K562 (cell line): ENCODE measurements at regions not wholly inside any gene's neighbourhood (a gene's known extent, or its start where the extent isn't known, plus 50 kb on each side); places are given as distances from the start of the nearest gene placed in this dataset.

Experiments used
- HNRNPL ChIP-seq: fragments of 200-400 bp; formaldehyde crosslinking; IDR thresholded peaks from 2 replicates; pipeline ENCODE4 v1.6.1; 2017; ENCODE audit warnings: low read depth, mild to moderate bottlenecking, low read length
- KLF16 ChIP-seq: IDR thresholded peaks from 2 replicates; pipeline ENCODE4 v1.6.1; 2016; ENCODE audit warnings: antibody characterized with exemption
- NR1H2 ChIP-seq: sonication (generic); formaldehyde crosslinking; IDR thresholded peaks from 2 replicates; pipeline ENCODE4 v1.4.0; 2020; ENCODE audit warnings: mild to moderate bottlenecking, missing genetic modification reagents
- POLR2G ChIP-seq: fragments of 200-400 bp; formaldehyde crosslinking; IDR thresholded peaks from 2 replicates; pipeline ENCODE4 v1.6.1; 2017; ENCODE audit warnings: low read depth, mild to moderate bottlenecking, antibody characterized with exemption, low read length, moderate library complexity
- PTTG1 ChIP-seq: fragments of 450-650 bp; IDR thresholded peaks from 2 replicates; pipeline ENCODE4 v1.6.1; 2016; ENCODE audit warnings: low read depth, mild to moderate bottlenecking, missing genetic modification characterization, missing compliant biosample characterization
- ZNF175 ChIP-seq: fragments of 200-800 bp; sonication (Bioruptor generic); IDR thresholded peaks from 2 replicates; pipeline ENCODE4 v1.6.1; 2016; ENCODE audit warnings: low read depth, mild to moderate bottlenecking, missing genetic modification characterization, missing compliant biosample characterization
- TF ChIP-seq, protein P1 (sequence below): sonication (generic); formaldehyde crosslinking; IDR thresholded peaks from 2 replicates; pipeline ENCODE4 v1.8.1; 2023; ENCODE audit warnings: mild to moderate bottlenecking, missing genetic modification reagents
- TF ChIP-seq, protein P2 (sequence below): fragments of 450-650 bp; formaldehyde crosslinking; IDR thresholded peaks from 2 replicates; pipeline ENCODE4 v1.4.0; 2020; ENCODE audit warnings: mild to moderate bottlenecking, moderate library complexity
- TF ChIP-seq, protein P3 (sequence below): fragments of 450-650 bp; formaldehyde crosslinking; IDR thresholded peaks from 2 replicates; pipeline ENCODE4 v1.4.0; 2020; ENCODE audit warnings: mild to moderate bottlenecking, mixed read lengths

- TF ChIP-seq, protein P1, sequence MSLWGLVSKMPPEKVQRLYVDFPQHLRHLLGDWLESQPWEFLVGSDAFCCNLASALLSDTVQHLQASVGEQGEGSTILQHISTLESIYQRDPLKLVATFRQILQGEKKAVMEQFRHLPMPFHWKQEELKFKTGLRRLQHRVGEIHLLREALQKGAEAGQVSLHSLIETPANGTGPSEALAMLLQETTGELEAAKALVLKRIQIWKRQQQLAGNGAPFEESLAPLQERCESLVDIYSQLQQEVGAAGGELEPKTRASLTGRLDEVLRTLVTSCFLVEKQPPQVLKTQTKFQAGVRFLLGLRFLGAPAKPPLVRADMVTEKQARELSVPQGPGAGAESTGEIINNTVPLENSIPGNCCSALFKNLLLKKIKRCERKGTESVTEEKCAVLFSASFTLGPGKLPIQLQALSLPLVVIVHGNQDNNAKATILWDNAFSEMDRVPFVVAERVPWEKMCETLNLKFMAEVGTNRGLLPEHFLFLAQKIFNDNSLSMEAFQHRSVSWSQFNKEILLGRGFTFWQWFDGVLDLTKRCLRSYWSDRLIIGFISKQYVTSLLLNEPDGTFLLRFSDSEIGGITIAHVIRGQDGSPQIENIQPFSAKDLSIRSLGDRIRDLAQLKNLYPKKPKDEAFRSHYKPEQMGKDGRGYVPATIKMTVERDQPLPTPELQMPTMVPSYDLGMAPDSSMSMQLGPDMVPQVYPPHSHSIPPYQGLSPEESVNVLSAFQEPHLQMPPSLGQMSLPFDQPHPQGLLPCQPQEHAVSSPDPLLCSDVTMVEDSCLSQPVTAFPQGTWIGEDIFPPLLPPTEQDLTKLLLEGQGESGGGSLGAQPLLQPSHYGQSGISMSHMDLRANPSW, result no peak
- TF ChIP-seq NR1H2 (CRISPR knock-in tag) (no peak), POLR2G (no peak), KLF16 (no peak), ZNF175 (CRISPR knock-in tag) (no peak), PTTG1 (tag) (no peak), HNRNPL (no peak)
- TF ChIP-seq, protein P2, sequence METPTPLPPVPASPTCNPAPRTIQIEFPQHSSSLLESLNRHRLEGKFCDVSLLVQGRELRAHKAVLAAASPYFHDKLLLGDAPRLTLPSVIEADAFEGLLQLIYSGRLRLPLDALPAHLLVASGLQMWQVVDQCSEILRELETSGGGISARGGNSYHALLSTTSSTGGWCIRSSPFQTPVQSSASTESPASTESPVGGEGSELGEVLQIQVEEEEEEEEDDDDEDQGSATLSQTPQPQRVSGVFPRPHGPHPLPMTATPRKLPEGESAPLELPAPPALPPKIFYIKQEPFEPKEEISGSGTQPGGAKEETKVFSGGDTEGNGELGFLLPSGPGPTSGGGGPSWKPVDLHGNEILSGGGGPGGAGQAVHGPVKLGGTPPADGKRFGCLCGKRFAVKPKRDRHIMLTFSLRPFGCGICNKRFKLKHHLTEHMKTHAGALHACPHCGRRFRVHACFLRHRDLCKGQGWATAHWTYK (CRISPR knock-in tag), result no peak
- TF ChIP-seq, protein P3, sequence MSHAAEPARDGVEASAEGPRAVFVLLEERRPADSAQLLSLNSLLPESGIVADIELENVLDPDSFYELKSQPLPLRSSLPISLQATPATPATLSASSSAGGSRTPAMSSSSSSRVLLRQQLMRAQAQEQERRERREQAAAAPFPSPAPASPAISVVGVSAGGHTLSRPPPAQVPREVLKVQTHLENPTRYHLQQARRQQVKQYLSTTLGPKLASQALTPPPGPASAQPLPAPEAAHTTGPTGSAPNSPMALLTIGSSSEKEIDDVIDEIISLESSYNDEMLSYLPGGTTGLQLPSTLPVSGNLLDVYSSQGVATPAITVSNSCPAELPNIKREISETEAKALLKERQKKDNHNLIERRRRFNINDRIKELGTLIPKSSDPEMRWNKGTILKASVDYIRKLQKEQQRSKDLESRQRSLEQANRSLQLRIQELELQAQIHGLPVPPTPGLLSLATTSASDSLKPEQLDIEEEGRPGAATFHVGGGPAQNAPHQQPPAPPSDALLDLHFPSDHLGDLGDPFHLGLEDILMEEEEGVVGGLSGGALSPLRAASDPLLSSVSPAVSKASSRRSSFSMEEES (CRISPR knock-in tag), result no peak
These were observed 590.5 kb upstream of the RORB start (continued) for GRCh38 chr9:73906671-73907070.
